PFSK-1 (cell line): ENCODE measurements at regions not wholly inside any gene's neighbourhood (a gene's known extent, or its start where the extent isn't known, plus 50 kb on each side); places are given as distances from the start of the nearest gene placed in this dataset.

ENCODE experiments used
- FOXP2 ChIP-seq: optimal IDR thresholded peaks from 2 replicates; pipeline ENCODE3; 2011; ENCODE audit warnings: borderline replicate concordance, control low read depth, inconsistent platforms; ENCODE audit not compliant: insufficient read depth; ENCODE audit errors: extremely low read length, extremely low read depth
- POLR2AphosphoS5 ChIP-seq: IDR thresholded peaks from 2 replicates; pipeline ENCODE4 v1.6.1; 2012; ENCODE audit warnings: low read depth, mild to moderate bottlenecking, control low read depth, low read length, moderate library complexity
- SIN3A ChIP-seq: IDR thresholded peaks from 2 replicates; pipeline ENCODE4 v1.6.1; 2012; ENCODE audit warnings: mild to moderate bottlenecking, low read length, moderate library complexity, borderline replicate concordance; ENCODE audit not compliant: insufficient read depth
- TAF1 ChIP-seq: IDR thresholded peaks from 2 replicates; pipeline ENCODE4 v1.6.1; 2012; ENCODE audit warnings: low read length, control low read depth, borderline replicate concordance; ENCODE audit not compliant: insufficient read depth
- TF ChIP-seq, protein P1 (sequence below), 2 experiments: IDR thresholded peaks; 2 replicates each; pipeline versions ENCODE4 v1.6.1 to v1.8.0; 2011 to 2012; ENCODE audit warnings: low read depth in 2 of 2, low read length in 2 of 2, control low read depth in 1 of 2, inconsistent platforms in 1 of 2, mild to moderate bottlenecking in 1 of 2, moderate library complexity in 1 of 2; ENCODE audit not compliant: insufficient read depth in 1 of 2

DNA sequence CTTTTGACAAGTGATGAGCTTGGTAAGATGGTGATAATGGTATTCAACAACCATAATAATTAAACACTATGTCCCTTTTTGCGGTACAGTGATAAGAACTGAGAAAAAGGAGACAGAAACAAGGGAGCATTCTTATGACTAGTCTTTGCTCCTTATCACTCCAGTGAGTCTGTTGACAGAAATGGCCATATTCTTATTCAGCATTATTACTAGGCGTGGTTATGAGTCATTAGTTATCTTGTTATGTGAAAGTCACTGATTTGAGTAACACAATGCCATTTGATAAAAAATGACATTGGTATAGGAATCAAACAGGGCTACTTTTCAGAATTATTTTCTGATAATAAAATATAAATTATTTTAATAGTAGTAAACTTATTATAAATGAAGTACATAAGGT is 193.5 kb downstream of the C3orf38 start:
- TF ChIP-seq SIN3A, result no peak
- TF ChIP-seq, protein P1, sequence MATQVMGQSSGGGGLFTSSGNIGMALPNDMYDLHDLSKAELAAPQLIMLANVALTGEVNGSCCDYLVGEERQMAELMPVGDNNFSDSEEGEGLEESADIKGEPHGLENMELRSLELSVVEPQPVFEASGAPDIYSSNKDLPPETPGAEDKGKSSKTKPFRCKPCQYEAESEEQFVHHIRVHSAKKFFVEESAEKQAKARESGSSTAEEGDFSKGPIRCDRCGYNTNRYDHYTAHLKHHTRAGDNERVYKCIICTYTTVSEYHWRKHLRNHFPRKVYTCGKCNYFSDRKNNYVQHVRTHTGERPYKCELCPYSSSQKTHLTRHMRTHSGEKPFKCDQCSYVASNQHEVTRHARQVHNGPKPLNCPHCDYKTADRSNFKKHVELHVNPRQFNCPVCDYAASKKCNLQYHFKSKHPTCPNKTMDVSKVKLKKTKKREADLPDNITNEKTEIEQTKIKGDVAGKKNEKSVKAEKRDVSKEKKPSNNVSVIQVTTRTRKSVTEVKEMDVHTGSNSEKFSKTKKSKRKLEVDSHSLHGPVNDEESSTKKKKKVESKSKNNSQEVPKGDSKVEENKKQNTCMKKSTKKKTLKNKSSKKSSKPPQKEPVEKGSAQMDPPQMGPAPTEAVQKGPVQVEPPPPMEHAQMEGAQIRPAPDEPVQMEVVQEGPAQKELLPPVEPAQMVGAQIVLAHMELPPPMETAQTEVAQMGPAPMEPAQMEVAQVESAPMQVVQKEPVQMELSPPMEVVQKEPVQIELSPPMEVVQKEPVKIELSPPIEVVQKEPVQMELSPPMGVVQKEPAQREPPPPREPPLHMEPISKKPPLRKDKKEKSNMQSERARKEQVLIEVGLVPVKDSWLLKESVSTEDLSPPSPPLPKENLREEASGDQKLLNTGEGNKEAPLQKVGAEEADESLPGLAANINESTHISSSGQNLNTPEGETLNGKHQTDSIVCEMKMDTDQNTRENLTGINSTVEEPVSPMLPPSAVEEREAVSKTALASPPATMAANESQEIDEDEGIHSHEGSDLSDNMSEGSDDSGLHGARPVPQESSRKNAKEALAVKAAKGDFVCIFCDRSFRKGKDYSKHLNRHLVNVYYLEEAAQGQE (IDR thresholded peaks at IDR 0.05; ENCODE audit: insufficient read depth in 1 of 2, low read depth in 2 of 2, low read length in 2 of 2), result no peak
- no peak for TF ChIP-seq TAF1
- no peak for TF ChIP-seq POLR2AphosphoS5
- no peak for TF ChIP-seq FOXP2

DNA sequence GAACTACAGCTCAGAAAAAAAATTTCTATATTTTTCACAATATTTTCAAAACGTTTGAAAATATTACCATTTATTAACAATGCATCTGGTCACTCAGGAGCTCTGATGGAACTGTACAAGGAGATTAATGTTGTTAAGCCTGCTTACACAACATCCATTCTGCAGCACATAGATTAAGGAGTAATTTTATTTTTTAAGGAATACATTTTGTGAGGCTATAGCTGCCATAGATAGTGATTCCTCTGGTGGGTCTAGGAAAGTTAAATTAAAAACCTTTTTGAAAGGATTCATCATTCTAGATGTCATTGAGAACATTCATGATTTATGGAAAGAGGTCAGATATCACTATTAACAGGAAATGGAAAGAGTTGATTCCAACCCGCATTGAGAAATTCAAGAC is 196.9 kb downstream of the C3orf38 start:
- no peak for TF ChIP-seq FOXP2

DNA sequence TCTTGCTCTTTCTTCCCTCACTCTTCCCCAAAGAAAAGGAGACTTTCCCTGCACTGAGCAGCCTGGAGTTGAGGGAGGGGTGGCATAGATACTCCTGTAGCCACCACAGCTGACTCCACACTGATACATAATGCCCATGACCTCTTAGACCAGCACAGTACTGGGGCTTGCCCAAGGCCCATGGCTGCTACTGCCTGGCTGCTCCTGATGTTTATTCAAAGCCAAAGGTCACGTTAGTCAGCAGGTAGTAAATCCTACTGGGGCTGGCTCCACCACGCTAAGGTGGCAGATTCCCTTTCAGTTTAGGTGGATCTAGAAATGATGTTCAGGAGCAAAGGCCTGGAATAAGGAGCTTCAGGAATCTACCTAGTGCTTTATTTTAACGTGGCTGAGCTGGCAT is 212.7 kb downstream of the C3orf38 start:
- TF ChIP-seq, protein P1 (IDR thresholded peaks at IDR 0.05; ENCODE audit: insufficient read depth in 1 of 2, low read depth in 2 of 2, low read length in 2 of 2), result no peak

DNA sequence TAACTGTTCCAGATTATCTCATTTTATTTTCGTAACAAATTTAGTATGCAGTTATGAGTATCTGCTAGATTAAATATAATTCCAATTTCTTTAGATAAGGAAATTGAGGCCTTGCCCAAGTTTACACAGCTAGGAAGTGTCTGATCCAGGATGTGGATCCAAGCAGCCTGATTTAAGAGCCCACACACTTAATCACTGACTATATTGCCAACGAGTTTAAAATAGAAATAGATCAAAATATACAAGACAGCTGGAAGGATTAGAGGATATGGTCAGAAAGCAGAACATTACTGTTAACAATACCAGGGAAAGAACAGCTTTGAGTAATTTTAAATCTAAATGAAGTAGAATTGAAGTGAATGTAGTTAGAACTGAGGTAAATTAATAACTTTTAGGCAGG is 215.2 kb downstream of the C3orf38 start:
- TF ChIP-seq POLR2AphosphoS5, result no peak
- no peak for TF ChIP-seq FOXP2
- TF ChIP-seq, protein P1 (IDR thresholded peaks at IDR 0.05; ENCODE audit: insufficient read depth in 1 of 2, low read depth in 2 of 2, low read length in 2 of 2), result no peak
- TF ChIP-seq TAF1, result no peak
- TF ChIP-seq SIN3A, result no peak

DNA sequence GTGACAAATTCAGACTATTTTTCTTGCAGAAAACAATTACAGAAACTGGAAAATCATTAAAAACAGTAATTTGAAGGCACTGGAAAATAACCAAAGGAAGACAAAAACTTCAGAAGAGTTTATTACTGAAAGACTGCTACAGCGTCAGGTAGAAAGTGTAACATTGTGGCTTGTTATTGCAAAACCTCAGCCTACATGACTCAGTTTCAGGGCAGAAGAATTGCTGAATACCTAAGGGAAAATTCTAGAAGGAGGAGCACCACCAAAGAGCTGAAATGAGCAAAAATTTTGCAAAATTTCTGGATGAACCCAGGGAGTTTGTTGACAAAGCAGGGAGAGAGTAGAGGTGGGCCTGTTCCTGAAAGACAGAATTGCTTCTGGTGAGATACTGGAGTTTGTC is 219.6 kb downstream of the C3orf38 start:
- TF ChIP-seq, protein P1 (IDR thresholded peaks at IDR 0.05; ENCODE audit: insufficient read depth in 1 of 2, low read depth in 2 of 2, low read length in 2 of 2), result no peak
- no peak for TF ChIP-seq POLR2AphosphoS5
- TF ChIP-seq SIN3A, result no peak
- TF ChIP-seq TAF1, result no peak
- TF ChIP-seq FOXP2, result no peak
